ENCODE measurements at regions not wholly inside any gene's neighbourhood (a gene's known extent, or its start where the extent isn't known, plus 50 kb on each side); places are given as distances from the start of the nearest gene placed in this dataset.

DNA sequence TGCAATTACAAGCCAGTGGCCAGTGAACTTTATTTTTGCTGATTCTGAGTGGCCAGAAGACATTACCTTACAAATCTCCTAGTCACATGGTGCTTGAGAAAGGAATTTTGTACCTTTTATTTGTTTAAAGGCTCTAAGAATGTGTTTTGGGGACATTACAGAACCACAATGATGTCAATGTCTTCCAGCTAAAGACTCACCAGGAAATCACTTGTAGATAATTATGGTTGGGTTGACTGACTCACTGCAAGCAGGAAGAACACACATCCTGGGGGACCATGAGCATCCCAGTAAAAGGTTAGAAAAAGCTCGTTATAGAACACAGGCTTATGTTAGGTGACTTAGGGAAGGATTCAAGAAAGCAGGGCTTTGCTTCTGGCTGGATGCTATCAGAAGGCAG lies 119.4 kb upstream of the FAM9B start:
- no peak overlapping the region for H3K4me3 ChIP-seq (ENCODE audit: low read depth in 1 of 2, low read length in 1 of 2)
- TF ChIP-seq, protein P1, sequence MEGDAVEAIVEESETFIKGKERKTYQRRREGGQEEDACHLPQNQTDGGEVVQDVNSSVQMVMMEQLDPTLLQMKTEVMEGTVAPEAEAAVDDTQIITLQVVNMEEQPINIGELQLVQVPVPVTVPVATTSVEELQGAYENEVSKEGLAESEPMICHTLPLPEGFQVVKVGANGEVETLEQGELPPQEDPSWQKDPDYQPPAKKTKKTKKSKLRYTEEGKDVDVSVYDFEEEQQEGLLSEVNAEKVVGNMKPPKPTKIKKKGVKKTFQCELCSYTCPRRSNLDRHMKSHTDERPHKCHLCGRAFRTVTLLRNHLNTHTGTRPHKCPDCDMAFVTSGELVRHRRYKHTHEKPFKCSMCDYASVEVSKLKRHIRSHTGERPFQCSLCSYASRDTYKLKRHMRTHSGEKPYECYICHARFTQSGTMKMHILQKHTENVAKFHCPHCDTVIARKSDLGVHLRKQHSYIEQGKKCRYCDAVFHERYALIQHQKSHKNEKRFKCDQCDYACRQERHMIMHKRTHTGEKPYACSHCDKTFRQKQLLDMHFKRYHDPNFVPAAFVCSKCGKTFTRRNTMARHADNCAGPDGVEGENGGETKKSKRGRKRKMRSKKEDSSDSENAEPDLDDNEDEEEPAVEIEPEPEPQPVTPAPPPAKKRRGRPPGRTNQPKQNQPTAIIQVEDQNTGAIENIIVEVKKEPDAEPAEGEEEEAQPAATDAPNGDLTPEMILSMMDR (IDR thresholded peaks at IDR 0.05): no peak
- H3K27ac ChIP-seq: no peak overlapping the region
- no peaks in the 10 kb centered on the region for H3K27me3 ChIP-seq
- H3K36me3 ChIP-seq: no peaks in the 10 kb centered on the region
- no peaks in the 10 kb centered on the region for H3K9me3 ChIP-seq
- no peaks in the 10 kb centered on the region for H3K4me1 ChIP-seq (ENCODE audit: control insufficient read depth in 1 of 2, insufficient read depth in 1 of 2, low read depth in 1 of 2, low read length in 1 of 2)

DNA sequence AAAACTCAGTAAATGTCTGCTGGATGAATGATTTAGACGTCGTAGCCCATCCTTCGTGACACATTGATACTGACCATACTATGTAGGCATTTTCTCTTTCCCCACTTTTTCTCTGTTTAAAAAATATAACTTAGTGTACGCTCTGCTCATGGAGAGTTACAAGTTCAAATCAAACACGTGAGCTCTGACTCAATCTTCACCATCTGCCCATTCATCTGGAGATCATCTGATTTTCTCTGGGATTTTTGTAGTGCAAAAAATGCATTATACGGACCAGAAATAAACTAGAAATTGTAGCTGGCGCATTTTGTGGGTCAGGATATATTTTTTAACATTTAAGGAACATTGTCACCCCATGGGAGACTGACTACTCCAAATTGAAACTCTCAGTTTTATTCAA lies 124.7 kb upstream of the FAM9B start:
- Histone ChIP-seq H3K27ac (no peak overlapping the region), H3K36me3 (no peaks in the 10 kb centered on the region), H3K4me1 (ENCODE audit: control insufficient read depth in 1 of 2, insufficient read depth in 1 of 2, low read depth in 1 of 2, low read length in 1 of 2) (no peaks in the 10 kb centered on the region), H3K9me3 (no peaks in the 10 kb centered on the region), H3K27me3 (no peaks in the 10 kb centered on the region), H3K4me3 (ENCODE audit: low read depth in 1 of 2, low read length in 1 of 2) (no peak overlapping the region)
- TF ChIP-seq, protein P1 (IDR thresholded peaks at IDR 0.05): no peak

DNA sequence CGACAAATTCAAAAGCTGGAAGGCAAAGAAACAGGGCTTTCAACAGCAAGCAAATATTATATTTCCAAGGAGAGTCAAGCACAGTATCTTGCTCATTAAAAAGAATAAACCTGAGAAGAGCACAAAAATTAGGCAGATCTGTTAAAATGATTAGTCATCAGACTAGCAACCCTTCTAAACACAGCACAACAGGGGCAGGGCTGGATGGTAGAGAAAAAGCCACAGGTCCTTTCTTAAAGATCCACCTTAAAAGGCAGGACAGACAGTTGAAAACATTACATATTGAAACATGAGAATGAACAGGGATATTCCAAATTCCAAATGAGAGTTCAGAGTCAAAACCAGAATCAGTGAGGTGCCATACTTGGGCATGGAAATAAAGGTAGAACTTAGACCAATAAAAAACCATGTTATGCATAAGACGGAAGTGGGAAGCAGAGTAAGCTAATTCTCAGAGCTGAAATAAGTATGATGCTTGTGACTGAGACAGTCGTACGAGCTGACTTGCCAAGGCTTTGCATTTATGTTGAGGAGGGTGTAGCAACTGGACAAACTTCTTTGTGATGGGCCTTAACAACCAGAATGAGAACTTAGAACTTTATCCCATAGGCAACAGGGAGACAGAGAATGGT lies 126.9 kb upstream of the FAM9B start:
- H3K27me3 ChIP-seq: no peaks in the 10 kb centered on the region
- TF ChIP-seq, protein P1 (IDR thresholded peaks at IDR 0.05): no peak
- H3K4me3 ChIP-seq (ENCODE audit: low read depth in 1 of 2, low read length in 1 of 2): no peak overlapping the region
- no peaks in the 10 kb centered on the region for H3K9me3 ChIP-seq
- H3K36me3 ChIP-seq: no peaks in the 10 kb centered on the region
- H3K27ac ChIP-seq: no peak overlapping the region
- no peaks in the 10 kb centered on the region for H3K4me1 ChIP-seq (ENCODE audit: control insufficient read depth in 1 of 2, insufficient read depth in 1 of 2, low read depth in 1 of 2, low read length in 1 of 2)

DNA sequence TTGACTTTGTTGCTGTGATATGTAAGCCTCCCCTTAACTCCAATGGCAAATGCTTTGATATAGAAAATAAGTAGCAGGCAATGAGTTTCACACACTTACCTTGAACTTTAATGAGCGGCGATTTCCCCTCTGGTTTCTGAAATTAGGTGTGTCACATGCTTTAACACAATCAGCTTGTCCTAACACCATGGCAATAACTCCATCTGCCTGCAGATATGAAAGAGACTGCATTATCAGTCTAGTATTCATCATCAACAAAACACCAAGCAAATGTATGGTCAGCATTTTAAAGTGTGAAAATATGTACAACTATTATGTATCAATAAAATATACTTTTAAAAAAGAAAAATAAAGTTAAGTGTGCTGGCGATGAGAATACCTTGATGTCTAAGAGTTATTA lies 128.8 kb upstream of the FAM9B start:
- TF ChIP-seq, protein P1 (IDR thresholded peaks at IDR 0.05): no peak
- H3K27me3 ChIP-seq: no peaks in the 10 kb centered on the region
- no peaks in the 10 kb centered on the region for H3K4me1 ChIP-seq (ENCODE audit: control insufficient read depth in 1 of 2, insufficient read depth in 1 of 2, low read depth in 1 of 2, low read length in 1 of 2)
- H3K4me3 ChIP-seq (ENCODE audit: low read depth in 1 of 2, low read length in 1 of 2): no peak overlapping the region
- H3K27ac ChIP-seq: no peak overlapping the region
- H3K36me3 ChIP-seq: no peaks in the 10 kb centered on the region
- H3K9me3 ChIP-seq: no peaks in the 10 kb centered on the region

DNA sequence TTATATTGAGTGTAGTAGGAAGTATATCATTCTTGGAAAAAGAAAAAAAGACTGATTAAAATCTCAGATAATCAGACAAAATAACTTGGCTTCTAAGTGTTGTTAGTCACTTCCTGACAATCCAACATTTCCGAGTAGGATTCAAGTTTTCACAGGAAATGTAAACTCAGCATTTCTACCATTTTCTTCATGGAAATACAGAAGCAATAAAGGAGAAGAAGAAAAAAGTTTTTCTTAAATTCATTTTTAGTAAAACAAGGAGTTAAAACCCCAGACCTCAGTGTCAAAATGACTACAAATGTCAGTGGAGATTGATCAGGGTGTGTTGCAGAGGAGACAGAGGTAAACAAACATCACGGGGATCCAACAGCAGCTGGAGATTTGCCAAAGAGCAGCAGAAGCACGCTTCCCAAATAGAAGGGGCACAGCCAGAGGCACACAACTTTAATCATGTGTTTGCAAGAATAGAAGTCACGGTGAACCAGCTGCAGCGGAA lies 129.3 kb upstream of the FAM9B start:
- Histone ChIP-seq H3K27ac (no peak overlapping the region), H3K36me3 (no peaks in the 10 kb centered on the region), H3K4me1 (ENCODE audit: control insufficient read depth in 1 of 2, insufficient read depth in 1 of 2, low read depth in 1 of 2, low read length in 1 of 2) (no peaks in the 10 kb centered on the region), H3K9me3 (no peaks in the 10 kb centered on the region), H3K4me3 (ENCODE audit: low read depth in 1 of 2, low read length in 1 of 2) (no peak overlapping the region), H3K27me3 (no peaks in the 10 kb centered on the region)
- TF ChIP-seq, protein P1 (IDR thresholded peaks at IDR 0.05): no peak

Measured in neutrophil (primary cell).